ENCODE measurements at regions not wholly inside any gene's neighbourhood (a gene's known extent, or its start where the extent isn't known, plus 50 kb on each side); places are given as distances from the start of the nearest gene placed in this dataset.

- no peak for TF ChIP-seq ZBED1 (IDR thresholded peaks at IDR 0.05; ENCODE audit: borderline replicate concordance)
- TF ChIP-seq BMI1 (IDR thresholded peaks at IDR 0.05; ENCODE audit: borderline replicate concordance): no peak
- TF ChIP-seq RFX5 (IDR thresholded peaks at IDR 0.05; ENCODE audit: low read depth, low read length): no peak
- TF ChIP-seq MTA2 (IDR thresholded peaks at IDR 0.05; ENCODE audit: low read depth): no peak
- TF ChIP-seq SMARCA5 (IDR thresholded peaks at IDR 0.05): no peak
These were observed 175.8 kb downstream of the SH2D4B start (continued) for GRCh38 chr10:80713398-80713928.

- no peak overlapping the region for H2AFZ ChIP-seq (ENCODE audit: control insufficient read depth, low read depth, low read length)
- ChIA-PET SMC1A (ENCODE audit: uncharacterized antibody, unreplicated experiment) (interaction anchor here (1.3 to 1.4 kb wide), 2 partner anchors 12 to 22 kb away, joined by 3 to 4 read pairs; no protein-coding TSS in a partner anchor), CTCF (interaction anchor here (1.5 to 2.6 kb wide), 2 partner anchors 14 to 304 kb away, joined by 3 to 8 read pairs; no protein-coding TSS in a partner anchor), RAD21 (ENCODE audit: unreplicated experiment) (interaction anchor here (1.4 kb wide), 1 partner anchor 51 kb away, joined by 3 read pairs; no protein-coding TSS in a partner anchor), POLR2A (no interaction called here)
- FAIRE-seq: no peak
- H3K36me3 ChIP-seq (ENCODE audit: control insufficient read depth in 2 of 2, insufficient read depth in 2 of 2, low read length in 1 of 2): no peaks in the 10 kb centered on the region
- WGBS (ENCODE audit: insufficient coverage, insufficient replicate concordance, low lambda C conversion rate, missing lambda C conversion rate): 39% methylated on average over 11 of the region's 11 CpGs
- no peaks in the 10 kb centered on the region for H4K20me1 ChIP-seq (ENCODE audit: control insufficient read depth, insufficient read depth)
- H3K79me2 ChIP-seq (ENCODE audit: control insufficient read depth, insufficient read depth, low read length): no peaks in the 10 kb centered on the region
- BruUV-seq (replicated peaks): no TSS peak
- H3K4me2 ChIP-seq (ENCODE audit: control insufficient read depth, insufficient read depth): no peak overlapping the region
- intact Hi-C loops (cut with micrococcal nuclease; ENCODE audit: unreplicated experiment) (no loop called here), in situ Hi-C loops (cut with MboI) (no loop called here)
- no peak for ATAC-seq
- no peaks in the 10 kb centered on the region for H3K9me3 ChIP-seq (replicated peaks; ENCODE audit: control insufficient read depth, insufficient read depth, low read length)
- H3K27ac ChIP-seq (ENCODE audit: control insufficient read depth, insufficient read depth): no peak overlapping the region
- no peak overlapping the region for H3K4me3 ChIP-seq
- H3K4me1 ChIP-seq (ENCODE audit: control insufficient read depth, insufficient read depth, low read length): no peaks in the 10 kb centered on the region
- H3K9ac ChIP-seq (ENCODE audit: control insufficient read depth, insufficient read depth, low read length): no peak overlapping the region
- H3K27me3 ChIP-seq (replicated peaks in 1 of 2; ENCODE audit: control insufficient read depth in 2 of 2, insufficient read depth in 2 of 2, low read length in 1 of 2): no peaks in the 10 kb centered on the region
- DNase-seq (ENCODE audit: low read depth, low spot score): no peak
- TF ChIP-seq POLR2A (IDR thresholded peaks at IDR 0.05; ENCODE audit: low read depth, low read length) (no peak), ZBTB4 (CRISPR knock-in tag; IDR thresholded peaks at IDR 0.05) (no peak), FOXM1 (IDR thresholded peaks at IDR 0.05; ENCODE audit: low read depth, low read length) (no peak), E2F8 (IDR thresholded peaks at IDR 0.05; ENCODE audit: low read depth, partially characterized antibody) (no peak), POU2F2 (IDR thresholded peaks at IDR 0.05; ENCODE audit: borderline replicate concordance, low read depth, low read length) (no peak), ZNF207 (IDR thresholded peaks at IDR 0.05; ENCODE audit: borderline replicate concordance) (no peak), RCOR1 (conservative IDR thresholded peaks at IDR 0.05; ENCODE audit: low read depth, low read length) (no peak), RELA (IDR thresholded peaks at IDR 0.05; ENCODE audit: borderline replicate concordance, partially characterized antibody) (no peak), NR2C2 (IDR thresholded peaks at IDR 0.05; ENCODE audit: borderline replicate concordance, control insufficient read depth, insufficient read length, low read depth) (no peak), POLR2AphosphoS5 (IDR thresholded peaks at IDR 0.05; ENCODE audit: low read length) (no peak), NFYA (IDR thresholded peaks at IDR 0.05; ENCODE audit: borderline replicate concordance, low read depth, low read length) (no peak), SIX5 (IDR thresholded peaks at IDR 0.05; ENCODE audit: low read depth, low read length, severe bottlenecking) (no peak), NR2C1 (IDR thresholded peaks at IDR 0.05) (no peak), JUND (IDR thresholded peaks at IDR 0.05; ENCODE audit: low read depth, low read length) (no peak), IRF4 (IDR thresholded peaks at IDR 0.05; ENCODE audit: low read depth, low read length) (no peak)
These were observed 176.9 kb downstream of the SH2D4B start for GRCh38 chr10:80714566-80714965.
